ENCODE measurements at regions not wholly inside any gene's neighbourhood (a gene's known extent, or its start where the extent isn't known, plus 50 kb on each side); places are given as distances from the start of the nearest gene placed in this dataset.

GRCh38 chr12:76259106-76259505, 89.1 kb downstream of the BBS10 start:
- no peak for DNase-seq (ENCODE audit: low read depth, low spot score)

- DNase-seq (ENCODE audit: low read depth, low spot score), result no peak
Measured at GRCh38 chr12:76256904-76257303, 91.3 kb downstream of the BBS10 start.

GRCh38 chr12:76256321-76256720, 91.9 kb downstream of the BBS10 start:
- no peak for DNase-seq (ENCODE audit: low read depth, low spot score)

- DNase-seq (ENCODE audit: low read depth, low spot score), result no peak
Measured at GRCh38 chr12:76255692-76256091, 92.5 kb downstream of the BBS10 start.

- DNase-seq (ENCODE audit: low read depth, low spot score), result no peak
Measured at GRCh38 chr12:76255281-76255680, 92.9 kb downstream of the BBS10 start.

GRCh38 chr12:76252031-76252430, 96.2 kb downstream of the BBS10 start:
- no peak for DNase-seq (ENCODE audit: low read depth, low spot score)

- DNase-seq (ENCODE audit: low read depth, low spot score), result no peak
Measured at GRCh38 chr12:76250256-76250655, 98.0 kb downstream of the BBS10 start.

- DNase-seq (ENCODE audit: low read depth, low spot score), result no peak
Measured at GRCh38 chr12:76249501-76249900, 98.7 kb downstream of the BBS10 start.

GRCh38 chr12:76247992-76248391, 100.2 kb downstream of the BBS10 start:
- no peak for DNase-seq (ENCODE audit: low read depth, low spot score)

- no peak for DNase-seq (ENCODE audit: low read depth, low spot score)
Measured at GRCh38 chr12:76247026-76247646, 101.1 kb downstream of the BBS10 start.

- DNase-seq (ENCODE audit: low read depth, low spot score), result no peak
Measured at GRCh38 chr12:76246611-76247010, 101.6 kb downstream of the BBS10 start.

GRCh38 chr12:76244300-76244699, 103.9 kb downstream of the BBS10 start:
- DNase-seq (ENCODE audit: low read depth, low spot score), result no peak

- no peak for DNase-seq (ENCODE audit: low read depth, low spot score)
Measured at GRCh38 chr12:76242813-76243550, 105.2 kb downstream of the BBS10 start.

- no peak for DNase-seq (ENCODE audit: low read depth, low spot score)
Measured at GRCh38 chr12:76241371-76241770, 106.8 kb downstream of the BBS10 start.

GRCh38 chr12:76240281-76240680, 107.9 kb downstream of the BBS10 start:
- no peak for DNase-seq (ENCODE audit: low read depth, low spot score)

GRCh38 chr12:76238688-76239087, 109.5 kb downstream of the BBS10 start:
- DNase-seq (ENCODE audit: low read depth, low spot score), result no peak

- no peak for DNase-seq (ENCODE audit: low read depth, low spot score)
Measured at GRCh38 chr12:76237086-76237701, 111.0 kb downstream of the BBS10 start.

GRCh38 chr12:76236640-76237039, 111.6 kb downstream of the BBS10 start:
- DNase-seq (ENCODE audit: low read depth, low spot score), result peak; percentile 53

GRCh38 chr12:76234741-76235140, 113.5 kb downstream of the BBS10 start:
- DNase-seq (ENCODE audit: low read depth, low spot score), result no peak

GRCh38 chr12:76232013-76232412, 116.2 kb downstream of the BBS10 start:
- no peak for DNase-seq (ENCODE audit: low read depth, low spot score)

GRCh38 chr12:76226956-76227355, 121.3 kb downstream of the BBS10 start:
- DNase-seq (ENCODE audit: low read depth, low spot score), result no peak

GRCh38 chr12:76226397-76226796, 121.8 kb downstream of the BBS10 start:
- peak; percentile 77 for DNase-seq (ENCODE audit: low read depth, low spot score)

GRCh38 chr12:76223869-76224268, 124.3 kb downstream of the BBS10 start:
- DNase-seq (ENCODE audit: low read depth, low spot score), result no peak

Data from pulmonary artery endothelial cell (primary cell).